Activated T-cell treated with anti-CD3 and anti-CD28 coated beads, Interleukin-2, amount 50 U/mL, for 24 hours (primary cell): ENCODE measurements at regions not wholly inside any gene's neighbourhood (a gene's known extent, or its start where the extent isn't known, plus 50 kb on each side); places are given as distances from the start of the nearest gene placed in this dataset.
"Not testable (repeated sequence)": the region's sequence is repeated elsewhere in the genome, so short reads cannot be mapped to it uniquely, and the experiment has no call there.

Source experiments
- DNase-seq: peaks from one replicate; pipeline ENCODE4 v3.0.0-alpha.2; 2020
- H3K27ac Mint-ChIP-seq: 2 replicates; pipeline ENCODE4 v1.8.0; 2020; ENCODE audit warnings: mild to moderate bottlenecking, mixed read lengths
- H3K27me3 Mint-ChIP-seq: 2 replicates; pipeline ENCODE4 v1.8.0; 2020; ENCODE audit warnings: mixed read lengths
- H3K36me3 Mint-ChIP-seq: 2 replicates; pipeline ENCODE4 v1.8.0; 2020; ENCODE audit warnings: low read depth, mixed read lengths
- H3K4me1 Mint-ChIP-seq: 2 replicates; pipeline ENCODE4 v1.8.0; 2020; ENCODE audit warnings: low read depth, mixed read lengths
- H3K4me3 Mint-ChIP-seq: 2 replicates; pipeline ENCODE4 v1.8.0; 2020; ENCODE audit warnings: mild to moderate bottlenecking, moderate library complexity, mixed read lengths
- H3K9me3 Mint-ChIP-seq: 2 replicates; pipeline ENCODE4 v1.8.0; 2020; ENCODE audit warnings: mixed read lengths

- Mint-ChIP-seq H3K36me3 (no peaks in the 10 kb centered on the region), H3K9me3 (no peaks in the 10 kb centered on the region), H3K27ac (no peak overlapping the region), H3K4me3 (no peak overlapping the region), H3K4me1 (peaks cover 6% of the 10 kb centered on the region), H3K27me3 (no peaks in the 10 kb centered on the region)
- no peak for DNase-seq
Measured at GRCh38 chr21:23853796-23854379, 1753.4 kb downstream of the MRPL39 start.

GRCh38 chr21:23837564-23837963 is 1769.7 kb downstream of the MRPL39 start:
- peaks cover 10% of the 10 kb centered on the region for H3K9me3 Mint-ChIP-seq
- no peak for DNase-seq
- H3K36me3 Mint-ChIP-seq, result no peaks in the 10 kb centered on the region
- no peak overlapping the region for H3K27ac Mint-ChIP-seq
- no peak overlapping the region for H3K4me3 Mint-ChIP-seq
- no peaks in the 10 kb centered on the region for H3K27me3 Mint-ChIP-seq
- no peaks in the 10 kb centered on the region for H3K4me1 Mint-ChIP-seq

- Mint-ChIP-seq H3K9me3 (no peaks in the 10 kb centered on the region), H3K27ac (no peak overlapping the region), H3K4me1 (no peaks in the 10 kb centered on the region), H3K4me3 (no peak overlapping the region), H3K36me3 (no peaks in the 10 kb centered on the region), H3K27me3 (peaks cover 2% of the 10 kb centered on the region)
- DNase-seq, result no peak
Measured at GRCh38 chr21:23822760-23823159, 1784.5 kb downstream of the MRPL39 start.

GRCh38 chr21:23817337-23817736 is 1789.9 kb downstream of the MRPL39 start:
- H3K27me3 Mint-ChIP-seq, result peaks cover 2% of the 10 kb centered on the region
- no peak overlapping the region for H3K4me3 Mint-ChIP-seq
- H3K27ac Mint-ChIP-seq, result no peak overlapping the region
- no peak for DNase-seq
- H3K4me1 Mint-ChIP-seq, result peaks cover 3% of the 10 kb centered on the region
- no peaks in the 10 kb centered on the region for H3K36me3 Mint-ChIP-seq
- H3K9me3 Mint-ChIP-seq, result no peaks in the 10 kb centered on the region

DNA sequence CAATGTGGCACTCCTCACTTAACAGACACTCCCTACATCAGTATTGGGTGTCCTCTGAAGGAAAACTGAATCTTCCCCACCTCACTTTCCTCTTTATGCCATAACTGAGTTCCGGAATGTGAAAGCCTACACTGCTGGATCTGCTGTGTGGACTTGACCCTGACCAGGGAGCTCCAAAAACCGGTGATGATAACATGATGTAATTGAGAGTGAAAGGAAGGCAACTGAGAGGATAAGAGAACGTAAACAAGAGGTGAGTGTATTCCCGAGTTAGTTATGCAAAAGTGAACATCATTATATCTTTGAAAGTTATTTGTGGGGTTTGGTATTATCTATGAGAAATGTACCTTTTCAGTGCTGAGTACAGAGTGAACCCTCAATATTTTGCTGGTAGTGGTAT is 1794.8 kb downstream of the MRPL39 start:
- Mint-ChIP-seq H3K9me3 (peaks cover 2% of the 10 kb centered on the region), H3K4me3 (no peak overlapping the region), H3K4me1 (peaks cover 10% of the 10 kb centered on the region), H3K36me3 (no peaks in the 10 kb centered on the region), H3K27ac (no peak overlapping the region), H3K27me3 (no peaks in the 10 kb centered on the region)
- DNase-seq, result no peak

DNA sequence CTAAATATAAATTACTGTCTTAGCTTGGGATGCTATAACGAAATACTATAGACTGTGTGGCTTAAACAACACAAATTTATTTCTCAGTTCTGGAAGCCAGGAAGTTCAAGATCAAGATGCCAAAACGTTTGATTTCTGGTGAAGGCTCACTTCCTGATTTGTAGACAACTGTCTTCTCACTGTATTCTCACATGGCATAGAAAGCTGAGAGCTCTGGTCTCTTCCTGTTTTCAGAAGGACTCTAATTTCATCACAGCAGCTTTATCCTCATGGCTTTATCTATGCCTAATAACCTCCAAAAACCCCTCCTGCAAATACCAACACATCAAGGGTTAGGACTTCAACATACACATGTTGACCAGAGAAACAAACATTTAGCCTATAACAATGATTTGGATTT is 1795.5 kb downstream of the MRPL39 start:
- DNase-seq, result no peak
- H3K9me3 Mint-ChIP-seq, result peaks cover 2% of the 10 kb centered on the region
- H3K27ac Mint-ChIP-seq, result no peak overlapping the region
- no peaks in the 10 kb centered on the region for H3K27me3 Mint-ChIP-seq
- H3K4me3 Mint-ChIP-seq, result no peak overlapping the region
- H3K36me3 Mint-ChIP-seq, result no peaks in the 10 kb centered on the region
- peaks cover 10% of the 10 kb centered on the region for H3K4me1 Mint-ChIP-seq

DNA sequence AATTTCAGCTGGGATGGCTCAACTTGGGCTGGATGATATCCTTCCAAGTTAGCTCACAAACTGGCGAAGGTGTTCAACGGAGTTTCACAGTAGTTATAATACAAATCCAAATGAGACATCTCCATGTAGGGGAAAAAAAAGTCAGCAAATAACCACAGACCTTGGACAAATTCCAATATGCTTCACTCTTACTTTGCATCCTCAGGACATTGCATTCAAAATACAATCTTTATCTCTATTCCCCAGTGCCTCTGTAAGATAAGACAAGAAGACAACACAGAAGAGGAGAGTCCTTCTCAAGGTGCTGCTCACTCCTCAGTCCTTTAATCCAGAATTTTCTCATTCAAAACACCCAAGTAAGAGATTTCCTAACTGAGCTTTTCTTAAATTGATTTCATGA is 1797.7 kb downstream of the MRPL39 start:
- no peak overlapping the region for H3K27ac Mint-ChIP-seq
- no peak for DNase-seq
- no peak overlapping the region for H3K4me3 Mint-ChIP-seq
- no peaks in the 10 kb centered on the region for H3K27me3 Mint-ChIP-seq
- no peaks in the 10 kb centered on the region for H3K36me3 Mint-ChIP-seq
- H3K9me3 Mint-ChIP-seq, result peaks cover 4% of the 10 kb centered on the region
- peaks cover 10% of the 10 kb centered on the region for H3K4me1 Mint-ChIP-seq

GRCh38 chr21:23806966-23807548 is 1800.2 kb downstream of the MRPL39 start:
- not testable (repeated sequence) for H3K9me3 Mint-ChIP-seq, H3K27ac Mint-ChIP-seq, DNase-seq

DNA sequence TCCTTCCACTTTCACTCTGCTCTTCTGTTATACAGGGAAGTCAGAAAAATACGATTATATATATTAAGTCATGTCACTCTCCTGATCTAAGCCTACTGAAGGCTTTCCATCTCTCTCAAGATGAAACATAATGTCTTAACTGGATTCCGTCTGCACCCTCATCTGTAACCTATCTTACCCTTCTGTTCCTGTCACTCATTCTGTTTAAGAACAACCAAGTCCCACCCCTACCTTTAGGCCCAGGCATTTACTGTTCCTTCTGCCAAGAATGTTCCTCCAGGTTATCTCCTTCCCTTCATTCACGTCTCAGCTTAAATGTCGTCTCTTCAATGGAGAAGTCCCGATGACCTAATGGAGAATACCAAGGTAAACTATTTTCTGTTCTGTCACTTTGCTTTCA is 1802.4 kb downstream of the MRPL39 start:
- Mint-ChIP-seq H3K4me3 (no peak overlapping the region), H3K27me3 (no peaks in the 10 kb centered on the region), H3K9me3 (peaks cover 4% of the 10 kb centered on the region), H3K4me1 (peaks cover 3% of the 10 kb centered on the region), H3K36me3 (no peaks in the 10 kb centered on the region), H3K27ac (no peak overlapping the region)
- DNase-seq, result no peak

More at GRCh38 chr21:23806966-23807548, 1800.2 kb downstream of the MRPL39 start:
- not testable (repeated sequence) for H3K4me1 Mint-ChIP-seq, H3K27me3 Mint-ChIP-seq, H3K36me3 Mint-ChIP-seq, H3K4me3 Mint-ChIP-seq

- H3K27me3 Mint-ChIP-seq, result no peaks in the 10 kb centered on the region
- H3K4me3 Mint-ChIP-seq, result no peak overlapping the region
- no peak overlapping the region for H3K27ac Mint-ChIP-seq
- DNase-seq, result no peak
- no peaks in the 10 kb centered on the region for H3K36me3 Mint-ChIP-seq
- peaks cover 2% of the 10 kb centered on the region for H3K9me3 Mint-ChIP-seq
- H3K4me1 Mint-ChIP-seq, result peaks cover 3% of the 10 kb centered on the region
Measured at GRCh38 chr21:23801292-23801691, 1806.0 kb downstream of the MRPL39 start.

DNA sequence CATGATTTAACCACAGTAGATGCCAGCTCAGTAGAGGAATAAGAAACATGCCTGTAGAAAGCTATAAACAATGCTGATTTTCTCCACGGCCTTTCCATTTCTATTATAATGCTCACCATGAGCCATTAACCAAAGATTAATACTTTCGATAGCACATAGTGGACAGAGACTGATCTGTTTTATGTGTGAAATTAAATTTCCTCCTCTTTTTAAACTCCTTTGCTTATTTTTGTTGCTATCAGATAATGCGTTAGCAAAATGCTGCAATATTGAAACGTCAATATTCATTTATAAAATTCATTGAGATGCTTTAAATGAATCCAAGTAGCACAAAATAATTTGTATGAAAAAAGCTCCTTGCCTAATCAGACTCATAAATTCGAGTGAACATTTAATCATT is 1807.9 kb downstream of the MRPL39 start:
- no peak for DNase-seq
- no peaks in the 10 kb centered on the region for H3K27me3 Mint-ChIP-seq
- no peak overlapping the region for H3K27ac Mint-ChIP-seq
- no peaks in the 10 kb centered on the region for H3K36me3 Mint-ChIP-seq
- peaks cover 3% of the 10 kb centered on the region for H3K4me1 Mint-ChIP-seq
- no peak overlapping the region for H3K4me3 Mint-ChIP-seq
- H3K9me3 Mint-ChIP-seq, result no peaks in the 10 kb centered on the region

GRCh38 chr21:23792300-23792699 is 1815.0 kb downstream of the MRPL39 start:
- H3K9me3 Mint-ChIP-seq, result no peaks in the 10 kb centered on the region
- H3K4me1 Mint-ChIP-seq, result no peaks in the 10 kb centered on the region
- no peak overlapping the region for H3K4me3 Mint-ChIP-seq
- no peaks in the 10 kb centered on the region for H3K36me3 Mint-ChIP-seq
- DNase-seq, result no peak
- H3K27ac Mint-ChIP-seq, result no peak overlapping the region
- no peaks in the 10 kb centered on the region for H3K27me3 Mint-ChIP-seq

- Mint-ChIP-seq H3K4me3 (no peak overlapping the region), H3K9me3 (no peaks in the 10 kb centered on the region), H3K4me1 (no peaks in the 10 kb centered on the region), H3K27me3 (no peaks in the 10 kb centered on the region), H3K27ac (no peak overlapping the region), H3K36me3 (no peaks in the 10 kb centered on the region)
- no peak for DNase-seq
Measured at GRCh38 chr21:23789864-23790263, 1817.4 kb downstream of the MRPL39 start.

DNA sequence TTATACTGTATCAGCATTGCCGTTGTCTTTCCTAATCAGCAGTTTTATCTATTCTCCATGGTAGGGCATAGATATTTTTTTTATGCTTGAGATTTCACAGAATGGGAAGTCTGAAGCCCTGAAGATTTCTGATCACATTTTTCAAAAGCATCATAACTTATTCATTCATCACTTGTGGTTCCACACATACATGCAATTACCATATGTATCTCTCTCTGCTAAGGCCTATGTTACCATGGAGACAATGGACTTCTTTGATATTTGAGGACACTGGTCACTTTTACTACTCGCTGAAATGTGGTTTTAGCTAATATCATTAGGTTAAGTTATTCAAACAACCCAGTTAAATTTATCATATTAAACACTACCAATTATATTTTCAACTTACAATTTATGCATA is 1827.0 kb downstream of the MRPL39 start:
- peaks cover 2% of the 10 kb centered on the region for H3K9me3 Mint-ChIP-seq
- DNase-seq, result no peak
- no peaks in the 10 kb centered on the region for H3K27me3 Mint-ChIP-seq
- no peak overlapping the region for H3K27ac Mint-ChIP-seq
- no peaks in the 10 kb centered on the region for H3K36me3 Mint-ChIP-seq
- H3K4me1 Mint-ChIP-seq, result no peaks in the 10 kb centered on the region
- no peak overlapping the region for H3K4me3 Mint-ChIP-seq

GRCh38 chr21:23743821-23744220 is 1863.5 kb downstream of the MRPL39 start:
- Mint-ChIP-seq H3K9me3 (peaks cover 2% of the 10 kb centered on the region), H3K27ac (no peak overlapping the region), H3K4me1 (no peaks in the 10 kb centered on the region), H3K4me3 (no peak overlapping the region), H3K36me3 (no peaks in the 10 kb centered on the region), H3K27me3 (peaks cover 5% of the 10 kb centered on the region)
- DNase-seq, result no peak

GRCh38 chr21:23740463-23740862 is 1866.8 kb downstream of the MRPL39 start:
- Mint-ChIP-seq H3K4me1 (no peaks in the 10 kb centered on the region), H3K36me3 (no peaks in the 10 kb centered on the region), H3K4me3 (no peak overlapping the region), H3K27me3 (peaks cover 5% of the 10 kb centered on the region), H3K9me3 (no peaks in the 10 kb centered on the region), H3K27ac (no peak overlapping the region)
- DNase-seq, result no peak
